ENCODE measurements at regions not wholly inside any gene's neighbourhood (a gene's known extent, or its start where the extent isn't known, plus 50 kb on each side); places are given as distances from the start of the nearest gene placed in this dataset.

GRCh38 chr15:95693917-95694316 is 636.6 kb upstream of the NR2F2 start:
- no peak for TF ChIP-seq CTCF (IDR thresholded peaks at IDR 0.05; ENCODE audit: low read depth, low read length, poor library complexity, severe bottlenecking)
- TF ChIP-seq EZH2phosphoT487 (IDR thresholded peaks at IDR 0.05; ENCODE audit: borderline replicate concordance, low read length), result no peak

Data from DOHH2 (cell line).